SU-DHL-6 (cell line): ENCODE measurements at regions not wholly inside any gene's neighbourhood (a gene's known extent, or its start where the extent isn't known, plus 50 kb on each side); places are given as distances from the start of the nearest gene placed in this dataset.

Source experiments
- H2AFZ ChIP-seq: fragments of 200-600 bp; sonication (generic); 2 replicates; pipeline ENCODE4 v1.6.1; 2014; ENCODE audit warnings: low read depth, mild to moderate bottlenecking, moderate library complexity, mixed read lengths, antibody characterized with exemption, low read length; ENCODE audit not compliant: severe bottlenecking
- H3F3A ChIP-seq: fragments of 200-600 bp; shearing (Covaris generic); 2 replicates; pipeline ENCODE4 v1.6.0; 2016; ENCODE audit warnings: antibody characterized with exemption, mild to moderate bottlenecking; ENCODE audit not compliant: insufficient read depth
- H3K27ac ChIP-seq: fragments of 200-600 bp; sonication (generic); 2 replicates; pipeline ENCODE4 v1.5.1; 2016; ENCODE audit warnings: low read depth, mild to moderate bottlenecking, low read length, moderate library complexity, mixed read lengths
- H3K27me3 ChIP-seq: fragments of 200-600 bp; sonication (generic), shearing (Covaris generic); 2 replicates; pipeline ENCODE4 v1.6.0; 2014; ENCODE audit warnings: mild to moderate bottlenecking, low read length
- H3K36me3 ChIP-seq: fragments of 200-600 bp; sonication (generic); 2 replicates; pipeline ENCODE4 v1.6.1; 2014; ENCODE audit warnings: mild to moderate bottlenecking, low read length, mixed read lengths
- H3K4me2 ChIP-seq: fragments of 300-600, 200-600 bp; shearing (Covaris generic), sonication (generic); 2 replicates; pipeline ENCODE4 v1.6.0; 2014; ENCODE audit warnings: low read length, low read depth, mild to moderate bottlenecking; ENCODE audit not compliant: poor library complexity, severe bottlenecking
- H3K4me3 ChIP-seq: fragments of 200-600 bp; sonication (generic); 2 replicates; pipeline ENCODE4 v1.5.1; 2014; ENCODE audit warnings: antibody characterized with exemption, low read length, mild to moderate bottlenecking, mixed read lengths; ENCODE audit not compliant: insufficient read depth, poor library complexity, severe bottlenecking
- H3K79me2 ChIP-seq: fragments of 200-600 bp; sonication (generic); 2 replicates; pipeline ENCODE4 v1.6.1; 2014; ENCODE audit warnings: mild to moderate bottlenecking, low read length, moderate library complexity; ENCODE audit not compliant: insufficient read depth
- H3K9ac ChIP-seq: fragments of 200-600 bp; sonication (generic); 2 replicates; pipeline ENCODE4 v1.7.0; 2014; ENCODE audit warnings: mild to moderate bottlenecking, low read length
- H3K9me2 ChIP-seq: fragments of 200-600 bp; sonication (generic); replicated peaks from 2 replicates; pipeline ENCODE4 v1.6.1; 2014; ENCODE audit warnings: low read length; ENCODE audit not compliant: insufficient read depth
- H3K9me3 ChIP-seq: fragments of 200-600 bp; sonication (generic); 2 replicates; pipeline ENCODE4 v1.6.1; 2014; ENCODE audit warnings: low read length, mixed read lengths; ENCODE audit not compliant: insufficient read depth
- H4K20me1 ChIP-seq: fragments of 200-600 bp; sonication (generic); 2 replicates; pipeline ENCODE4 v1.6.1; 2014; ENCODE audit warnings: low read depth, mild to moderate bottlenecking, antibody characterized with exemption, low read length, moderate library complexity, mixed read lengths
- CTCF ChIP-seq: fragments of 200-600 bp; sonication (generic); IDR thresholded peaks from one replicate; pipeline ENCODE4 v1.5.1; 2017; ENCODE audit warnings: antibody characterized with exemption, mild to moderate bottlenecking, low read length, moderate library complexity; ENCODE audit not compliant: insufficient read depth, poor library complexity, severe bottlenecking
- EZH2phosphoT487 ChIP-seq: fragments of 200-600 bp; sonication (generic), shearing (Covaris generic); conservative IDR thresholded peaks from 2 replicates; pipeline ENCODE4 v1.6.1; 2018; ENCODE audit warnings: mild to moderate bottlenecking, antibody characterized with exemption, low read length, moderate library complexity, mixed read lengths

GRCh38 chr3:88403319-88403718 lies 253.6 kb downstream of the C3orf38 start:
- Histone ChIP-seq H3F3A (no peaks in the 10 kb centered on the region), H3K27me3 (no peaks in the 10 kb centered on the region), H3K4me2 (no peak overlapping the region), H3K9me2 (no peaks in the 10 kb centered on the region), H2AFZ (no peak overlapping the region), H3K9ac (no peak overlapping the region), H4K20me1 (no peaks in the 10 kb centered on the region), H3K36me3 (no peaks in the 10 kb centered on the region), H3K4me3 (no peak overlapping the region), H3K27ac (no peak overlapping the region), H3K9me3 (no peaks in the 10 kb centered on the region), H3K79me2 (no peaks in the 10 kb centered on the region)
- TF ChIP-seq EZH2phosphoT487 = no peak
- TF ChIP-seq CTCF = no peak

GRCh38 chr3:88408097-88408496 lies 258.3 kb downstream of the C3orf38 start:
- no peak for TF ChIP-seq CTCF
- no peak for TF ChIP-seq EZH2phosphoT487
- Histone ChIP-seq H3K9me3 (no peaks in the 10 kb centered on the region), H3K79me2 (no peaks in the 10 kb centered on the region), H3K27ac (no peak overlapping the region), H3K9ac (no peak overlapping the region), H3K4me2 (no peak overlapping the region), H3K36me3 (no peaks in the 10 kb centered on the region), H3F3A (no peaks in the 10 kb centered on the region), H3K4me3 (no peak overlapping the region), H4K20me1 (no peaks in the 10 kb centered on the region), H3K27me3 (no peaks in the 10 kb centered on the region), H2AFZ (no peak overlapping the region), H3K9me2 (no peaks in the 10 kb centered on the region)

DNA sequence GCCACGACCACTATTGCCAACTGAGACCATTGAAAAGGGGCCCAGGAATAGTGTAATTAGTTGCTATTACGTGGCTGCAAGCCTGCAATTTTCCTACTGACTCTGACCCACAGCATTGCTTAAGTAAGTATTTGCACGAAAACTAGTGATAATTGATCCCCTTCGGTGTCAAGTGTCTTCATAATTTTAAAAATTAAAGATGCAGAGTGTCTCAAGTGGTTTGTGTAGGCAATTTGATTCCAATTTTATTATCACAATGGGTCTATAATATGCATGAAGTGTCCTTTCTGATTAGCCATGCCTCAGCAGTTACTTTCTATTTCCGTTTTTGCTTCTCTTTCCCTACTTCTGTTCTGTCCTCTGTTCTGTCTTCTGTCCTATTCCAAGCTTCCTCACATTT lies 259.2 kb downstream of the C3orf38 start:
- H4K20me1 ChIP-seq = no peaks in the 10 kb centered on the region
- H3K9me3 ChIP-seq = no peaks in the 10 kb centered on the region
- TF ChIP-seq CTCF (no peak), EZH2phosphoT487 (no peak)
- H3K36me3 ChIP-seq = no peaks in the 10 kb centered on the region
- no peaks in the 10 kb centered on the region for H3K27me3 ChIP-seq
- H3K9ac ChIP-seq = no peak overlapping the region
- H3F3A ChIP-seq = no peaks in the 10 kb centered on the region
- no peak overlapping the region for H3K27ac ChIP-seq
- no peak overlapping the region for H3K4me3 ChIP-seq
- no peaks in the 10 kb centered on the region for H3K79me2 ChIP-seq
- no peak overlapping the region for H2AFZ ChIP-seq
- no peaks in the 10 kb centered on the region for H3K9me2 ChIP-seq
- no peak overlapping the region for H3K4me2 ChIP-seq

DNA sequence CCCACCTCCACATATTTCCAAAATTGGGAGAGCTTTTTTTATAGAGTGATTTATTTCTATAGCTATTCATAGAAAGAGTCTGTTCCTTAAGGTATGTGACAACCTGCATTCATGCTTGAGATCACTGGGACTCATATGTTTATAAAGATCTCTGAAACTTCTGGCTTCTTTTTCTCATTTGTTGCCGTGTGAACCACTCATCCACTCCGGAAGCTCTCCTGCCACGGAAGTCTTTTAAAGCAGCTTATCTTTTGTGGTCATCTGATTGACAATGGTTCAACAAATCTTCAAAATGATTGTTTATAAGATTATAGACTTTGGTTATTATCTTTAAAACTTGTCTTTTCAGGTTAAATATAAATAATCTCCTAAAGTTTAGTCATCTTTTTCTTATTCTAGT lies 260.5 kb downstream of the C3orf38 start:
- Histone ChIP-seq H3K4me3 (no peak overlapping the region), H3K27me3 (no peaks in the 10 kb centered on the region), H3K9ac (no peak overlapping the region), H3K36me3 (no peaks in the 10 kb centered on the region), H3K9me3 (no peaks in the 10 kb centered on the region), H4K20me1 (no peaks in the 10 kb centered on the region), H3K9me2 (no peaks in the 10 kb centered on the region), H2AFZ (no peak overlapping the region), H3K27ac (no peak overlapping the region), H3K79me2 (no peaks in the 10 kb centered on the region), H3F3A (no peaks in the 10 kb centered on the region), H3K4me2 (no peak overlapping the region)
- TF ChIP-seq CTCF (no peak), EZH2phosphoT487 (no peak)
